GM21390 (cell line): ENCODE measurements at regions not wholly inside any gene's neighbourhood (a gene's known extent, or its start where the extent isn't known, plus 50 kb on each side); places are given as distances from the start of the nearest gene placed in this dataset.

Source experiments
- ATAC-seq: cut with Tn5 transposase; IDR thresholded peaks from one replicate; pipeline ENCODE4 v1.9.1; 2021; ENCODE audit not compliant: unreplicated experiment

DNA sequence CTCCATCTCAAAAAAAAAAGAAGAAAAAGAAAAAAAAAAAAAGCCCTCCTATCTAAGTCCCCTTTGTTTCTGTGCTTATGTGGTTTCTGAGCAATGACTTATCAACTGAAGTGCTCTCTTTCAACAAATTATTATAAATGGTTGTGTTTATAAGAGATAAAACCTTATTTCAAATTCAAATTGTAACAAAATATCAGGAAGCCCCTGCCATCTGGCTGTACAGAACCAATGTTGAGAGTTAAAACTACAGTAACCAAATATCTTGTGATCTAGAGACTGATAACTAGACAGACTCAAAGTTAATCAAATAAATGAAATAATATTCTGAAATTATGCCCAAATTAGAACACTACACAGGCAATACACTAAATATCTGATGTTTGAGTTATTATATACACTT lies 143.0 kb upstream of the CPNE8 start:
- no peak for ATAC-seq

DNA sequence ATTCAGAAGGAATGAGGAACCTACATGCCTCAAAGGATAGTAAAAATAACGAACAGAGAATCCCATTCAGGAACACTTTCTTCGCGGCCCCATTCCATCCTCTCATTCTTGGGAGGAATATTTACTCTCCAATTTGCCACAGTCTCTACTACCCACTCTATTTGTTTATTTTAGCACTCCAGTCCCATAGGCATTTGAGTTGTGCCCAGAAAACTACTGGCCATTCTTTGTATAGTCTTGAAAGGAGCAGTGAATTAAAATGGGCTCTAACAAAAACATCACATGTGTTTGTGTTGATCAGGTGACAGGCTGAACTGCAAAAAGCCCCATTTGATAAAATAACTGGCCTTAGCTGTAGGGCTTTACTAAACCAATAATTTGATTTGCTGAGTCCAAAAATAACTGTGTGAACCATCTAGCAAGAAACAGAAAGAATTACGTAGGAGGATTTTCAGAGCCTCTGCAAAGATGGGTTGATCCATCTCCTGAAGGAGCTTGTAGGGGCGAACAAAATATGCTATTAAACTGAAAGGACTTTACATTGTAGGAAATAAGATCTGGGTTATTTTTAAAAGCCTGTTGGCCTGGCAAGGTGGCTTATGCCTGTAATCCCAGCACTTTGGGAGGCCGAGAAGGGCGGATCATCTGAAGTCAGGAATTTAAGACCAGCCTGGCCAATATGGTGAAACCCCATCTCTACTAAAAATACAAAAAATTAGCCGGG lies 142.3 kb upstream of the CPNE8 start:
- no peak for ATAC-seq

DNA sequence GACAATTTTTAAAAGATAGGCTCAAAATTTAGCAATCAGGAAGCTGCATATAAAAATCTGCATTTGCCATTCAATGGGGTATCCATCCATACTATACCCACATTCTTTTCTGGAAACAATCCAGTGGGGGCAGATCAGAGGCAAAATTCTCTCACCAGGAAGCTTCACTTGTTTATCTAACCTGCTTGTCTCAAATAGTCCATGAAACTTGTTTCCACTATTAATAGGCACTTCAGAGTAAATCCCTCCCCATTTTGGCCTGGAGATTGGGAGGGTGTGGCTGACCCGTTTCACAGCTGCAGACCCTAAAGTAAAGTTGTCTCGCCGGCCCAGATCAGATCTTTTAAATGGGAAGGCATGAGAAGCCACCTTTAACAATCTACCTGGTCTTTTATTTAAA lies 139.4 kb upstream of the CPNE8 start:
- ATAC-seq: no peak

- ATAC-seq: no peak
These were observed 138.0 kb upstream of the CPNE8 start for GRCh38 chr12:39043424-39043822.

DNA sequence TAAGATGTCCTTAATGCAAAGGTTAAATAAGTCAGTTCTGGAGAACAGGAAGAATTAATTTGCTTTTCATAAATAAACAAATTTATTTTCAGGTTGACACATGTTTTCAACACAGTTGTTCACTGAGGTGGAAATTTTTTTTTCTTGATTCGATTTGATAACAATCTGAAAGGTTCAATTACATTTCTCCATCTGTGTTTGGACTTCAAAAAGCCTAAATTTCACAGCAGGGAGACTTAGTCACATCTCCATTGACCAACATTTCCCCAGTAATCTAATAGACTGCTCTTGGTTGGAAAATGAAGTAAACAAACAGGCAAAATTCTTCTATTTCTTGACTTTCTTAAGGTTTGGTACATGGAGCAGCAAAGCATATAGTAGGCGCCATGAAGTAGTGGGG lies 134.9 kb upstream of the CPNE8 start:
- ATAC-seq: no peak

DNA sequence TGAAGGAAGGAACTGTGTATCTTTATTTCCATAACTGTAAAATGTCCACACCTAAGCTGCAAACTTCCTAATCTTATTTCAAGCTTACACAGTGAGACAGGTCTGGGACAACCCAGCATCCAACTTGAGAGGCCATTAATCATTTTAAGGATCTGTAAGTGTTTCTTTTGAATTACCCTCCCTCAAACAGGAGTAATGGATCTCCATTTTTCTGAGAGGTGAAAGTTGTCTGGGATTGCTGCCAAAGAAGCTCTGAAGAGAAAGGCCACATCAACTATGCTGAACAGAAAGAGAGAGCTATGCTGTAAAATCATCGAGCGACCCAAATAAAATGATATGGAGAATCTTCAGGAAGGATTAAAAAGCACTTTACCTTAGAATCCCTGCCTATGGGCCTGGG lies 131.7 kb upstream of the CPNE8 start:
- ATAC-seq: no peak

DNA sequence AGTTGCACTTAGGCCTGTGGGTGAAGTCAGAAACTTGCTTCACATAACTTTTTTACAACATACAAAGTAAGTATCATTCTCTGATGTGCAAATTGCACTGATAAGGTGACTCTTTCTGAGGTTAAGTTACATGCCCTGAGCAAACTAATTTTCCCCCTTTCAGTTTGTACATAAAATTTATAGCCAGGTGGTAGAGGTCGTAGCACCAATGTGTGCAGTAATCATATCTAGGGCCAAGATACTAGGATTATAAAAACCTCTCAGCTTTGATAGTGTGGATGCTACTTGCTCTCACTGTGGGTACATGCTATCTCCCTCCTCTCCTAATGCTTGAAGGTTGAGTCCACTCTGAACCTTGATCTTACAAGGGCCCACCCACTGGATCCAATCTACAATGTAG lies 130.7 kb upstream of the CPNE8 start:
- ATAC-seq: no peak

- no peak for ATAC-seq
These were observed 128.4 kb upstream of the CPNE8 start for GRCh38 chr12:39033782-39034181.

GRCh38 chr12:39032448-39032847 lies 127.1 kb upstream of the CPNE8 start:
- no peak for ATAC-seq

- no peak for ATAC-seq
These were observed 126.6 kb upstream of the CPNE8 start for GRCh38 chr12:39032034-39032433.

DNA sequence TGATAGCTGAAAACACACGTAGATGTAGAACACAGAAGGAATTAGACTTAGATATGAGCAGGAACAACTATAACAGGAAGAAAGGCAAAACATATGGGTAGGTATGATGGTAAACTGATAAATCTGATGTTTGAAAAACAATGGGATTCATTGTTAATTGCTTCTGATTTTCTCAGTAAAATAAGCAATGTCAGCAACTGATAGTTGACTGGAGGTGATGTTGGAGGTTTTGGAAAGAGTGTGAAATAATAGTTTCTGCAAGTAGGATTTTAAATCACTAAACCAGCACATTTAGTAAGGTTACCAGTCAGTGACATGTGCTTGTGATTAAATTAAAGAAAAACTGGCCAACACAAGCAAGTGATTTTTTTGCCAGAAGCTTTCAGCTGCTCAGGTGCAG lies 123.0 kb upstream of the CPNE8 start:
- ATAC-seq: no peak

DNA sequence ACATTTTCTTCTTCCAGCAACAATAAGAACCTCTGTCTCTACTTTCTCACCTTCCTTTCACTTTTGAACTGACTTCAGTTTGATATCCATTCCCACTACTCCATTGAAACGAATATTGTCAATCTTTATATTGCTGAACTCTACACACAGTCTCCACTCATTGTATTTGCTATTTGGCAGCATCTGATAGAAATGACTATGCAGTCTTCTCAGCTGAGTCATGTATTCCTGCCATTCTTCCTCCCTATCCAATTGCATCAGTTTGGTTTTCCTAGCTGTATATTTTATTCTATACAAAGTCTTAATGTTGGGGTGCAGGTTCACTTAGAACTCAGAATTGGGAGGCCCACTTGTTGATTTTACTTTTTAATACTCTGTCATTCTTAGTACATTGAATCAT lies 107.5 kb upstream of the CPNE8 start:
- no peak for ATAC-seq

DNA sequence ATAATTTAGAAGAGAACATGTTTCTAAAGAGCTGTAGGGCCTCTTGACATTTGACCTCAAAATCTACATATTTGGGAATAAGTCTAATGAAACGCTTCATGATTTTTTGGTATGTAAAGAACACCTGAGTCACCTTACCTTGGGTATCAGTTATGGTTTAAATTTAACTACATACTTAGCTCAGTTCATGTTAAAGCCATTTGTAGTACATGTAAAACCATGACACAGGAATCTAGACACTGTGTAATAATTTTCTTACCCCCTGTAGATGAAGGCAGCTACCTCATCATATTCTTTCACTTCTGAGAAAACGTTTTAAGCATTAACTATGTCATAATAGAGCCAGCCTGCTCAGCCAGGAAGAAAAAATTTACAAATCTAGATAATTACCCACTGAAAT lies 105.8 kb upstream of the CPNE8 start:
- ATAC-seq: no peak

DNA sequence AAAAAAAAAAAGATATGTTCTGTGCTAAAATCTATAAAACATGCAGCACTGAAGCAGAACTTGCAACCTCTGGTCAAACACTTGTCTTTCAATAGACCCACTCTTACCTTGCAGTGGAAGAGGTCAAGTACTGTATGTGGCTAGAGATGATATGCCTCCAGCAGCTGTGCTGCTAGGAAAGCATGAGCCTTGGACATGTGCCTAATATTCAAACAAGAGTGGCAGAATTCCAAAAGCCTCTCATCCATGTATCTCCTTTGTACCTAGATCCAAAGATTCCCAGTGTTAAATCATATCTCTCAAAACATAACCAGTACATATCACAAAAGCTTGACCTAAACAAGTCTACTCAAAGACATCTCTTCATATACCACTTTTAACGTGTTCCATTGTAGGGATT lies 105.0 kb upstream of the CPNE8 start:
- ATAC-seq: no peak

DNA sequence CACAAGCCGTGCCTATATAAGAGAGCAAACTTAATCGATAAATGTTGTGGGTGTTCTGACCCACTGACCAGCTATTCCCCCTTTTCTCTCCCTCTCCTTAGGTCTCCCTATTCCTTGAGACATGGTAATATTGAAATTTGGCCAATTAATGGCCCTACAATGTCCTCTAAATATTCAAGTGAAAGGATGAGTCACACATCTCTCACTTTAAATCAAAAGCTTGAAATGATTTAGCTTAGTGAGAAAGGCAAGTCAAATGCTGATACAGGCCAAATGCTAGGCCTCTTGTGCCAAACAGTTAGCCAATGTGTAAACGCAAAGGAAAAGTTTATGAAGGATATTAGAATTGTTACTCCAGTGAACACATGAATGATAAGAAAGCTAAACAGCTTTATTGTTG lies 102.2 kb upstream of the CPNE8 start:
- ATAC-seq: no peak

GRCh38 chr12:39006286-39006685 lies 100.9 kb upstream of the CPNE8 start:
- no peak for ATAC-seq

DNA sequence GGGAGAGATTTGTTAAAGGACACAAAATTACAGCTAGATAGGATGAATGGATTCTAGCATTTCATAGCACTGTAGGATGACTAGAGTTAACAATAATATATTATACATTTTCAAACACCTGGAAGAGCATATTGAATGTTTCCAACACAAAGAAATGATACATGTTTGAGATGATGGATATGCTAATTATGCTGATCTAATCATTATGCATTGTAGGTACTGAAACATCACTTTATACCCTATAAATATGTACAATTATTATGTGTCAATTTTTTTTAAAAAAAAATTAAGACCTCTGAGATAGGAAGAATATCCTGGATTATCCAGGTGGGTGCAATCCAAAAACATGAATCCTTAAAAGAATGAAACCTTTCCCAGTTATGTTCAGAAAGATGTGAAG lies 100.3 kb upstream of the CPNE8 start:
- no peak for ATAC-seq

- no peak for ATAC-seq
These were observed 98.3 kb upstream of the CPNE8 start for GRCh38 chr12:39003541-39004155.

- ATAC-seq: no peak
These were observed 95.0 kb upstream of the CPNE8 start for GRCh38 chr12:39000370-39000769.

DNA sequence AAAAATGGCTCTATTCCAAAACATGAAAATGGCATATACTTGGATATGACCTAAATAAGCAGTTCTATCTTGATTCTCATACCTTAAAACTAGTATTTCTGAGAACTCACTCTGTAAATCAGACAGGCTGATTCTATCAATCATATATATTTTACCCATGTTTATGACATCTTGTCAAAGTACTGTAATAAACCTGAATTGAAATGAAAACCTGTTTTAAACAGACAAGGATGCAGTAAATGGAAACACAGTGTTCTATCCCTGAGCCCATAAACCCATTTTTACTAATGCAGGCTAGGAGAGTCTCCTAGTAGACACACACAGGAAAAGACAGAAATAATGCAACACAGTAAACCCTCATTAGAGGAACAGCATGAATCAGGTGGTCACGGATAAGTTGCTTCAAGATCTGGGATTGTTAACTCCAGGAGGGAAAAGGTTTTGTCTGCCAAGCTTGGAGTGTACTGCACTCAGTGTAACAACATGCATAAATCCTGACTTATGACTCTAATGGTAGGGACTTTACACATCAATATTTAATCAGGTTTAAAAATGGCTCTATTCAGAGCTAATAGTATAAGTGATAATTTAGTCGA lies 93.6 kb upstream of the CPNE8 start:
- no peak for ATAC-seq

DNA sequence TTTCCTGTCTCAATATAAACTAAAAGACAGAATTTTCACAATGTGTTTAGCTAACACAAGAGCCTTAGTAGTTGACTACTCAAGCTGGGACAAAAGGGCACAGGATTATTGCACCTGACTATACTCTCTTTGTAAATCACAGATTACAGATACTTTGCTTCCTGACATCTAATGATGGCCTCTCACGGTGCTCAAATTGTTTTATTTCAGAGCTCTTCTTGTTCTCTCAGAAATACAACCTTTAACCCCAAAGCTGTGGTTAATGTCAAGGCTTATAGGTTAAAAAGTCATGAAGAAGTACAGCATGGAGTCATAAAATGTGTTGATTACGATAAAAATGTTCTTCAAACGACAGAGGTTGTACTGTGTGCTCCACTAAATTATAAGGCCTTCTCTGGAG lies 89.9 kb upstream of the CPNE8 start:
- ATAC-seq: no peak

DNA sequence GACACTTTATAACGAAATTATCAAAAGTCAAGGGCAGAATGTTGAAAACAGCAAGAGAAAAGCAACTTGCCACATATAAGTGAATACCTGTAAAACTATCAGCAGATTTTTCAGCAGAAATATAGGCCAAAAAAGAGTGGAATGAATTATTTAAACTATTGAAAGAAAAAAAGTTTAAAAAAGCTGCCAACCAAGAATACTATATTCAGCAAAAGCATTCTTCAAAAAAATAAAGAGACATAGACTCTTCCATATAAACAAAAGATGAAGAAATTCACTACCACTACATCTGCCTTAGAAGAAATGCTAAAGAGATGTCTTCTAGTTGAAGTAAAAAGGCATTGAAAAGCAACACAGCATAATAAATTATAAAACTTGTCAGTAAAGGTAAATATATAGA lies 80.6 kb upstream of the CPNE8 start:
- no peak for ATAC-seq

DNA sequence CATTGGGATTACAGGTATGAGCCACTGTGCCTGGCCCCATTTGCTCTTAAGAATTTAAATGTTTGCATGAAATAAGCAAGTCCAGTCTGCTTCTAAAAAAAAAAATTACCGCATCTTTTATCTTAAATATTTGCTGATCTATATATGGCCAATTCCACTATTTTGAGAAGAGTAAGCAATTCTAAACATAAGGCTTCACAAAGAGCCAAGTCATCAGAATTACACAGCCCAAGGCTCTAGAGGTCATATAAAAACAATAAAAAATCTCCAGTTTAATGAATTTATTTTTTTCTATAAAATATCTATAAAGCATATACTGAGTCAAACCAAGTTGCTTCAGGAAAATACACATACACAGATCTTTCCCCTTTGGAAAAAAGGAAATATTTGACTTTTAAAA lies 79.0 kb upstream of the CPNE8 start:
- no peak for ATAC-seq
